ENCODE measurements at regions not wholly inside any gene's neighbourhood (a gene's known extent, or its start where the extent isn't known, plus 50 kb on each side); places are given as distances from the start of the nearest gene placed in this dataset.

GRCh38 chr12:83666690-83667089 lies 980.0 kb downstream of the TMTC2 start:
- no peak for ATAC-seq

GRCh38 chr12:83665634-83666218 lies 979.0 kb downstream of the TMTC2 start:
- 0 out of 2 replicates have a peak, but pooled peaks have one; percentile 25 for TF ChIP-seq CREB5 (CRISPR knock-in tag; IDR thresholded peaks at IDR 0.05; ENCODE audit: low read depth)
- TF ChIP-seq OSR1 (CRISPR knock-in tag; IDR thresholded peaks at IDR 0.05) = no peak
- no peak for TF ChIP-seq TSHZ2 (CRISPR knock-in tag; IDR thresholded peaks at IDR 0.05)
- peak; percentile 91 for TF ChIP-seq ISL1 (CRISPR knock-in tag; IDR thresholded peaks at IDR 0.05)

More at GRCh38 chr12:83666690-83667089, 980.0 kb downstream of the TMTC2 start:
- TF ChIP-seq PPARA (CRISPR knock-in tag; IDR thresholded peaks at IDR 0.05; ENCODE audit: borderline replicate concordance) (no peak), ZC3H10 (CRISPR knock-in tag; IDR thresholded peaks at IDR 0.05) (no peak), CREB5 (CRISPR knock-in tag; IDR thresholded peaks at IDR 0.05; ENCODE audit: low read depth) (no peak), POU6F1 (CRISPR knock-in tag; IDR thresholded peaks at IDR 0.05; ENCODE audit: borderline replicate concordance, low read depth) (no peak), ARNTL (CRISPR knock-in tag; IDR thresholded peaks at IDR 0.05; ENCODE audit: borderline replicate concordance, low read depth) (no peak), RARB (CRISPR knock-in tag; IDR thresholded peaks at IDR 0.05) (no peak), TSHZ2 (CRISPR knock-in tag; IDR thresholded peaks at IDR 0.05) (no peak), ZNF565 (CRISPR knock-in tag; conservative IDR thresholded peaks at IDR 0.05; ENCODE audit: low read depth) (no peak), ZFP30 (CRISPR knock-in tag; IDR thresholded peaks at IDR 0.05) (no peak), ISL1 (CRISPR knock-in tag; IDR thresholded peaks at IDR 0.05) (no peak), CSRNP3 (CRISPR knock-in tag; IDR thresholded peaks at IDR 0.05) (no peak), SNAI2 (CRISPR knock-in tag; IDR thresholded peaks at IDR 0.05) (no peak), ZFP3 (CRISPR knock-in tag; IDR thresholded peaks at IDR 0.05) (no peak), ZNF70 (CRISPR knock-in tag; IDR thresholded peaks at IDR 0.05) (no peak), TCF4 (CRISPR knock-in tag; IDR thresholded peaks at IDR 0.05; ENCODE audit: borderline replicate concordance) (no peak)

GRCh38 chr12:83664650-83665049 lies 977.9 kb downstream of the TMTC2 start:
- TF ChIP-seq PPARA (CRISPR knock-in tag; IDR thresholded peaks at IDR 0.05; ENCODE audit: borderline replicate concordance) = no peak
- peak; percentile 52 for TF ChIP-seq ISL1 (CRISPR knock-in tag; IDR thresholded peaks at IDR 0.05)
- TF ChIP-seq SNAI2 (CRISPR knock-in tag; IDR thresholded peaks at IDR 0.05) = no peak
- TF ChIP-seq TCF4 (CRISPR knock-in tag; IDR thresholded peaks at IDR 0.05; ENCODE audit: borderline replicate concordance) = peak; percentile 44; the same call in 1 of the 2 replicates
- peak; percentile 52; the same call in 1 of the 2 replicates for TF ChIP-seq TSHZ2 (CRISPR knock-in tag; IDR thresholded peaks at IDR 0.05)
- peak; percentile 24; the same call in 1 of the 3 replicates for ATAC-seq

More at GRCh38 chr12:83665634-83666218, 979.0 kb downstream of the TMTC2 start:
- no peak for ATAC-seq

Measured in SK-N-SH treated with all-trans-retinoic acid at 6 μM for 48 hours (cell line).